HepG2 (cell line): ENCODE measurements at regions not wholly inside any gene's neighbourhood (a gene's known extent, or its start where the extent isn't known, plus 50 kb on each side); places are given as distances from the start of the nearest gene placed in this dataset.

Experiments
- ATAC-seq: fragments of 200-7000 bp; cut with Tn5 transposase; 3 replicates; pipeline ENCODE4 v1.9.1; 2020; ENCODE audit warnings: mild to moderate bottlenecking, moderate library complexity
- BruUV-seq: library from RNA; stranded (reverse); fragments of 400-500 nt; replicated peaks from 2 replicates; lab custom pipeline; 2021; lab: Mats Ljungman, UMichigan
- CTCF ChIA-PET: fragments of 300-600 bp; formaldehyde crosslinking; extraction: SDS; loops from one replicate; lab custom pipeline; 2021; ENCODE audit warnings: low total read pairs, inconsistent platforms, low intra/inter-chr PET ratio; lab: Yijun Ruan, JAX
- POLR2A ChIA-PET: fragments of 350-600 bp; sonication (Branson Sonifier 250); formaldehyde crosslinking; loops from one replicate; lab custom pipeline; 2020; ENCODE audit warnings: antibody characterized with exemption, inconsistent platforms; lab: Yijun Ruan, JAX
- DNase-seq: peaks from one replicate; pipeline ENCODE4 v3.0.0-alpha.2; 2015; ENCODE audit warnings: low spot score
- FAIRE-seq: peaks from 3 replicates; lab custom pipeline; 2011; peaks lifted over from hg19 to GRCh38; lab: Jason Lieb, UNC
- H2AFZ ChIP-seq: one replicate; pipeline ENCODE4 v1.6.1; 2011; ENCODE audit warnings: low read length, inconsistent platforms
- H3K27ac ChIP-seq: fragments of 300-600 bp; 3 replicates; pipeline ENCODE4 v1.8.0; 2011; ENCODE audit warnings: mixed run types, mild to moderate bottlenecking, mixed read lengths, low read length, inconsistent platforms; ENCODE audit not compliant: insufficient read depth; ENCODE audit errors: extremely low read length
- H3K27me3 ChIP-seq, 2 experiments: fragments of 200-600 bp in 1 of 2; 2 replicates in 1 of 2; 3 replicates in 1 of 2; pipeline versions ENCODE4 v1.6.0 to v1.8.0; 2011; ENCODE audit warnings: low read length in 2 of 2, mild to moderate bottlenecking in 2 of 2, moderate library complexity in 2 of 2, inconsistent platforms in 1 of 2; ENCODE audit not compliant: insufficient read depth in 2 of 2, control insufficient read depth in 1 of 2
- H3K36me3 ChIP-seq, 2 experiments: fragments of 200-600 bp in 1 of 2; replicated peaks in 1 of 2; 2 replicates in 1 of 2; 3 replicates in 1 of 2; pipeline versions ENCODE4 v1.5.1 to v1.8.0; 2011; ENCODE audit warnings: low read length in 2 of 2, inconsistent platforms in 1 of 2; ENCODE audit not compliant: insufficient read depth in 2 of 2, control insufficient read depth in 1 of 2
- H3K4me1 ChIP-seq: 2 replicates; pipeline ENCODE4 v1.5.1; 2012; ENCODE audit warnings: low read length, inconsistent platforms; ENCODE audit not compliant: insufficient read depth
- H3K4me2 ChIP-seq: 2 replicates; pipeline ENCODE4 v1.6.0; 2011; ENCODE audit warnings: low read depth, low read length, inconsistent platforms
- H3K4me3 ChIP-seq, 3 experiments: fragments of 200-600 bp in 1 of 3; sonication (generic), shearing (Covaris generic) in 1 of 3; replicated peaks in 1 of 3; 2 replicates each; pipeline ENCODE4 v1.5.1; 2011 to 2016; ENCODE audit warnings: low read length in 3 of 3, inconsistent platforms in 2 of 3, low read depth in 2 of 3, mild to moderate bottlenecking in 2 of 3, control low read depth in 1 of 3, mixed read lengths in 1 of 3; ENCODE audit not compliant: insufficient read depth in 1 of 3
- H3K79me2 ChIP-seq: one replicate; pipeline ENCODE4 v1.6.1; 2011; ENCODE audit warnings: low read length, inconsistent platforms; ENCODE audit not compliant: insufficient read depth
- H3K9ac ChIP-seq: 2 replicates; pipeline ENCODE4 v1.6.0; 2011; ENCODE audit warnings: mild to moderate bottlenecking, low read depth, low read length, inconsistent platforms; ENCODE audit not compliant: insufficient read depth
- H3K9me3 ChIP-seq: 2 replicates; pipeline ENCODE4 v1.5.1; 2012; ENCODE audit warnings: mild to moderate bottlenecking, low read length
- H4K20me1 ChIP-seq: 2 replicates; pipeline ENCODE4 v1.6.0; 2011; ENCODE audit warnings: inconsistent platforms, mild to moderate bottlenecking, low read length, moderate library complexity; ENCODE audit not compliant: insufficient read depth
- CCAR2 ChIP-seq: fragments of 200-400 bp; formaldehyde crosslinking; optimal IDR thresholded peaks from 2 replicates; pipeline ENCODE3; 2018; ENCODE audit warnings: low read depth, mild to moderate bottlenecking, low read length, moderate library complexity
- HOXA3 ChIP-seq: sonication (generic); formaldehyde crosslinking; IDR thresholded peaks from 2 replicates; pipeline ENCODE4 v1.5.0; 2020; ENCODE audit warnings: missing genetic modification reagents
- MEIS1 ChIP-seq: sonication (generic); formaldehyde crosslinking; IDR thresholded peaks from 2 replicates; pipeline ENCODE4 v1.9.0; 2021; ENCODE audit warnings: mild to moderate bottlenecking, missing genetic modification reagents, moderate library complexity, borderline replicate concordance
- MZF1 ChIP-seq: sonication (generic); formaldehyde crosslinking; IDR thresholded peaks from 2 replicates; pipeline ENCODE4 v1.8.1; 2023; ENCODE audit warnings: mild to moderate bottlenecking, missing genetic modification reagents, borderline replicate concordance
- NFE2 ChIP-seq: sonication (generic); formaldehyde crosslinking; IDR thresholded peaks from 2 replicates; pipeline ENCODE4 v1.4.0; 2020; ENCODE audit warnings: missing genetic modification reagents
- PLRG1 ChIP-seq: fragments of 450-650 bp; conservative IDR thresholded peaks from 2 replicates; pipeline ENCODE4 v1.6.1; 2016
- POGK ChIP-seq: sonication (generic); formaldehyde crosslinking; conservative IDR thresholded peaks from 2 replicates; pipeline ENCODE4 v1.8.0; 2022; ENCODE audit warnings: mild to moderate bottlenecking, moderate library complexity, missing genetic modification reagents
- RELA ChIP-seq: sonication (generic); formaldehyde crosslinking; IDR thresholded peaks from 2 replicates; pipeline ENCODE4 v1.4.0; 2020; ENCODE audit warnings: missing genetic modification reagents
- TOPORS ChIP-seq: sonication (generic); formaldehyde crosslinking; IDR thresholded peaks from 2 replicates; pipeline ENCODE4 v1.8.0; 2023; ENCODE audit warnings: mild to moderate bottlenecking, missing genetic modification reagents
- ZNF274 ChIP-seq: sonication (generic); formaldehyde crosslinking; IDR thresholded peaks from 2 replicates; pipeline ENCODE4 v1.5.1; 2020; ENCODE audit warnings: mild to moderate bottlenecking, missing genetic modification reagents
- ZNF773 ChIP-seq: sonication (generic); formaldehyde crosslinking; IDR thresholded peaks from 2 replicates; pipeline ENCODE4 v1.4.0; 2020; ENCODE audit warnings: missing genetic modification reagents, borderline replicate concordance
- WGBS: methylation state at CpG from one replicate; pipeline ENCODE4 v1.1.6; 2017; ENCODE audit warnings: low lambda C conversion rate; 5-methylcytosine and 5-hydroxymethylcytosine counted together
- in situ Hi-C: cut with HindIII; loops from 2 replicates; pipeline ENCODE4 v1.10.0; 2017; ENCODE audit warnings: low pct_unique_long_range_greater_than_20kb; ENCODE audit not compliant: extremely low pct_ligation_motif_present
- intact Hi-C: fragments of 100-400 bp; cut with micrococcal nuclease; formaldehyde crosslinking; loops from one replicate; pipeline ENCODE4 v1.10.0; 2022; ENCODE audit not compliant: unreplicated experiment
- TF ChIP-seq, protein P1 (sequence below): sonication (generic); formaldehyde crosslinking; IDR thresholded peaks from 2 replicates; pipeline ENCODE4 v1.8.1; 2023; ENCODE audit warnings: mild to moderate bottlenecking, missing genetic modification reagents
- TF ChIP-seq, protein P2 (sequence below): IDR thresholded peaks from 2 replicates; pipeline ENCODE4 v1.6.1; 2016; ENCODE audit warnings: low read depth

DNA sequence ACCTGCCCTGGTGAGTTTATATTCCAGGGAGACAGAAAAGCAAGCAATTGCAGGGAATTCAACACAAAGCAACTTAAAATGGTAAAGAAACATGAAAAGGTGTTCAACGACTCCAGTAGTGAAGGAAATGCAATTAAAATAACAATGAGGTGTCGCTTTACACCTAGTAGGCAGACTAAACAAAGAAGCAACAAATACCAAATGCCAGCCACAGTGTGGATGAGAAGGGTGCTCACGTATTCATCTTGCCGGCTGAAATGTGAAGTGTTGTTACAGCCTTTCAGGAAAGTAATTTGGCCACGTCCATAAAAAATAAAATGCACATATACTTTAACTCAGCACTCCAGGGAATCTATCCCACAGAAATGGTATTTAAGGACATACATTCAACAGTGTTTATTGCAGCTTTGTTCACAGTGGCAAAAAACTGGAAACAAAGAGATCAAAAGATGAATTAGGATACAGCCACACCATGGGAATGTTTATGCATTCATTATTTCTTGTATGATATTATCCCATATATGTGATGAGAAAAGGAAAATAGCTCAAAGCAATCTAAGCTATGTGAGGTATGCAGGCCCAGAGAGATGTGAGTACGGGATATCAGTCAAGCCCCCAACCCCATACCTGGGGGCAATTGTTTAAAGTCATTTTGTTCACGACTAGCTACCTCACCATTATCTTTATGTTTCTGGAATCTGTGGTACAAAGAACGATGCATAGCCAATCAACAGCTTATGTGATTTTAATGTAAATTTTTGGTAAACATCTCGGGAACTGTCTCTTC lies 266.0 kb upstream of the SOX4 start:
- TF ChIP-seq, protein P1, sequence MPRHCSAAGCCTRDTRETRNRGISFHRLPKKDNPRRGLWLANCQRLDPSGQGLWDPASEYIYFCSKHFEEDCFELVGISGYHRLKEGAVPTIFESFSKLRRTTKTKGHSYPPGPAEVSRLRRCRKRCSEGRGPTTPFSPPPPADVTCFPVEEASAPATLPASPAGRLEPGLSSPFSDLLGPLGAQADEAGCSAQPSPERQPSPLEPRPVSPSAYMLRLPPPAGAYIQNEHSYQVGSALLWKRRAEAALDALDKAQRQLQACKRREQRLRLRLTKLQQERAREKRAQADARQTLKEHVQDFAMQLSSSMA (CRISPR knock-in tag): no peak
- no peak for TF ChIP-seq POGK (CRISPR knock-in tag)
- no peak for TF ChIP-seq HOXA3 (CRISPR knock-in tag)
- TF ChIP-seq MEIS1 (CRISPR knock-in tag): no peak
- TF ChIP-seq, all 625 proteins: peak for 0
- FAIRE-seq: no peak
- H2AFZ ChIP-seq: no peak overlapping the region
- no peak overlapping the region for H3K27ac ChIP-seq
- in situ Hi-C loops (no loop called here), intact Hi-C loops (no loop called here)
- POLR2A ChIA-PET: no interaction called here
- no peaks in the 10 kb centered on the region for H3K9me3 ChIP-seq
- H3K27me3 ChIP-seq: no peaks in the 10 kb centered on the region; a peak in 2 of 5 replicates
- H3K4me1 ChIP-seq: no peaks in the 10 kb centered on the region
- no peaks in the 10 kb centered on the region for H3K36me3 ChIP-seq
- H3K9ac ChIP-seq: no peak overlapping the region
- H3K4me3 ChIP-seq: no peak overlapping the region
- no peaks in the 10 kb centered on the region for H3K79me2 ChIP-seq
- CTCF ChIA-PET: no interaction called here
- no peaks in the 10 kb centered on the region for H4K20me1 ChIP-seq
- no TSS peak for BruUV-seq
- ATAC-seq: no peak
- 59% methylated on average over 9 of the region's 9 CpGs for WGBS
- DNase-seq: no peak
- no peak overlapping the region for H3K4me2 ChIP-seq

- no peak for DNase-seq
- no peaks in the 10 kb centered on the region for H3K36me3 ChIP-seq
- no peak overlapping the region for H2AFZ ChIP-seq
- H3K27me3 ChIP-seq: no peaks in the 10 kb centered on the region; a peak in 1 of 5 replicates
- POLR2A ChIA-PET: no interaction called here
- H3K79me2 ChIP-seq: no peaks in the 10 kb centered on the region
- in situ Hi-C loops (no loop called here), intact Hi-C loops (no loop called here)
- no peak overlapping the region for H3K9ac ChIP-seq
- H4K20me1 ChIP-seq: no peaks in the 10 kb centered on the region
- H3K4me1 ChIP-seq: peaks cover 9% of the 10 kb centered on the region; the same call in 1 of the 2 replicates
- no peak overlapping the region for H3K27ac ChIP-seq
- CTCF ChIA-PET: no interaction called here
- H3K9me3 ChIP-seq: no peaks in the 10 kb centered on the region
- BruUV-seq: no TSS peak
- H3K4me3 ChIP-seq: no peak overlapping the region
- ATAC-seq: no peak
- no peak for FAIRE-seq
- 47% methylated on average over 7 of the region's 7 CpGs for WGBS
- no peak overlapping the region for H3K4me2 ChIP-seq
- TF ChIP-seq, protein P2, sequence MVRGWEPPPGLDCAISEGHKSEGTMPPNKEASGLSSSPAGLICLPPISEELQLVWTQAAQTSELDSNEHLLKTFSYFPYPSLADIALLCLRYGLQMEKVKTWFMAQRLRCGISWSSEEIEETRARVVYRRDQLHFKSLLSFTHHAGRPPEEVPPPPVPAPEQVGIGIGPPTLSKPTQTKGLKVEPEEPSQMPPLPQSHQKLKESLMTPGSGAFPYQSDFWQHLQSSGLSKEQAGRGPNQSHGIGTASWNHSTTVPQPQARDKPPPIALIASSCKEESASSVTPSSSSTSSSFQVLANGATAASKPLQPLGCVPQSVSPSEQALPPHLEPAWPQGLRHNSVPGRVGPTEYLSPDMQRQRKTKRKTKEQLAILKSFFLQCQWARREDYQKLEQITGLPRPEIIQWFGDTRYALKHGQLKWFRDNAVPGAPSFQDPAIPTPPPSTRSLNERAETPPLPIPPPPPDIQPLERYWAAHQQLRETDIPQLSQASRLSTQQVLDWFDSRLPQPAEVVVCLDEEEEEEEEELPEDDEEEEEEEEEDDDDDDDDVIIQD: no peak
- TF ChIP-seq MZF1 (CRISPR knock-in tag) (no peak), ZNF773 (CRISPR knock-in tag) (no peak), ZNF274 (CRISPR knock-in tag) (no peak), RELA (CRISPR knock-in tag) (no peak), TOPORS (CRISPR knock-in tag) (no peak), NFE2 (CRISPR knock-in tag) (no peak), PLRG1 (no peak), CCAR2 (no peak)
Measured at GRCh38 chr6:21331235-21331634, 262.3 kb upstream of the SOX4 start.
